ENCODE measurements at regions not wholly inside any gene's neighbourhood (a gene's known extent, or its start where the extent isn't known, plus 50 kb on each side); places are given as distances from the start of the nearest gene placed in this dataset.
"Not testable (repeated sequence)": the region's sequence is repeated elsewhere in the genome, so short reads cannot be mapped to it uniquely, and the experiment has no call there.

DNA sequence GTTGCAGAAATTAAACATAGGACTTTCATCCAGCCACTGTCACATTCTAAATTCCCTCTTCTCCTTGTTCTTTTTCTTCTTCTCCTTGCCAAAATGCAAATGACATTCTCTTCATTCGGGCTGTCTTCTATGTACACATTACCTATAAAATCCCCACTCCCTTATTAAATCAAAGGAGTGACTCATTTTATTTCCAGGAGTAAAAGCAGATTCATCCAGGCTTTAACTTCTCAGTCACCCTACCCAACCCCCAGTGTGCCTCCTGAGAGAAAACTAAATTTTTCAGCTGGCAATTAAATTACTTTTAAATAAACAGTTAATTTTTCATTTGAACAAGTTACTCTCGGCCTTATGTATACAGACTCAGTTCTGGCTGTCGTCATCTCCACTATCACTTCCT is 223.9 kb upstream of the SHH start:
- no peak for DNase-seq (ENCODE audit: low read depth in 2 of 2)

DNA sequence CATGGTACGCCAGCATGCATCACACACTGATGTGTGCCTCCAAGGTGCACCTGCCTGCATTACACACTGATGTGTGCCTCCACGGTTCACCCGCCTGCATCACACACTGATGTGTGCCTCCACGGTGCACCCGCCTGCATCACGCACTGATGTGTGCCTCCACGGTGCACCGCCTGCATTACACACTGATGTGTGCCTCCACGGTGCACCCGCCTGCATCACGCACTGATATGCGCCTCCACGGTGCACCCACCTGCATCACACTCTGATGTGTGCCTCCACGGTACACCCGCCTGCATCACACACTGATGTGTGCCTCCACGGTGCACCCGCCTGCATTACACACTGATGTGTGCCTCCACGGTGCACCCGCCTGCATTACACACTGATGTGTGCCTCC is 223.1 kb upstream of the SHH start:
- DNase-seq (ENCODE audit: low read depth in 2 of 2): not testable (repeated sequence)

GRCh38 chr7:156034397-156034796 is 222.1 kb upstream of the SHH start:
- DNase-seq (ENCODE audit: low read depth in 2 of 2): no peak

GRCh38 chr7:156032973-156033372 is 220.7 kb upstream of the SHH start:
- DNase-seq (ENCODE audit: low read depth in 2 of 2): no peak

- DNase-seq (ENCODE audit: low read depth in 2 of 2): no peak
These were observed 219.6 kb upstream of the SHH start for GRCh38 chr7:156031679-156032478.

- no peak for DNase-seq (ENCODE audit: low read depth in 2 of 2)
These were observed 217.3 kb upstream of the SHH start for GRCh38 chr7:156029460-156030007.

- DNase-seq (ENCODE audit: low read depth in 2 of 2): no peak
These were observed 216.3 kb upstream of the SHH start for GRCh38 chr7:156028521-156028920.

DNA sequence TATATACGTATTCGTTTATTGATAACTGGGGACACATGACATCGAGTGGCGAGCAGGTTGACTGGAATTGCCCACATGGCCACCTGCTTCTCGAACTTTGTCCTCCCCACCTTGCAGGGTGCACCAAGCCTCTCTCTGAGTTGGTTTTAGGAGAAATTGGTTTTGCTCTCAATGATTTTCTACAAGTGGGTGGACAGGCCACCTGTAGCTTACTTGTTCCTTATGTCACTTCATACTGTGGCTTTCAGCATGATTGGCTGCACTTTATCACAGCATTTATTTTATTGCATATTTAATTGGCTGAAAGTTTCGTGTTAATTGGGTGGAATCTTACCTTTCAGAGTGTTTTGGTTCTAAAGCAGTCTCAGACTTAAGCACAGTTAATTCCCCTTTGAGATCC is 215.6 kb upstream of the SHH start:
- no peak for DNase-seq (ENCODE audit: low read depth in 2 of 2)

DNA sequence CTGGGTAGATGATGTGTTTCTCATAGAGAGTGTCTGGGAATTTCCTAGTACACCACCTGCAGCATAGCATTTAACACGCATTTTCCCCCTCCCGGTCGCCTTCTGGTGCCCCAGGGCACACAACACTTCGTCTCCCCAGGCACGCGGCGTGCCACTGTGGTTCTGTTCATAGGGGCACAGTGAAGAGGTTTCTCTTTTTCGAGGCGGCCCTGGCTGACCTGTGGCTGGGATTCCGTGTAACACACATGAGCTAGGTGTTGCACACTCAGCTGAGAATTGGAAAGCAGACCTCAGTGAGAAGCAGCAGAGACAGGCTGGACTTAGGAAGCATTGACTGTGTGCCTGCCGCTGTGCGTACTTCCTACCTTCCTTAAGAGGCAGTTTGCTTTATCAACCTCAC is 214.3 kb upstream of the SHH start:
- no peak for DNase-seq (ENCODE audit: low read depth in 2 of 2)

- DNase-seq (ENCODE audit: low read depth in 2 of 2): no peak
These were observed 213.9 kb upstream of the SHH start for GRCh38 chr7:156026076-156026600.

DNA sequence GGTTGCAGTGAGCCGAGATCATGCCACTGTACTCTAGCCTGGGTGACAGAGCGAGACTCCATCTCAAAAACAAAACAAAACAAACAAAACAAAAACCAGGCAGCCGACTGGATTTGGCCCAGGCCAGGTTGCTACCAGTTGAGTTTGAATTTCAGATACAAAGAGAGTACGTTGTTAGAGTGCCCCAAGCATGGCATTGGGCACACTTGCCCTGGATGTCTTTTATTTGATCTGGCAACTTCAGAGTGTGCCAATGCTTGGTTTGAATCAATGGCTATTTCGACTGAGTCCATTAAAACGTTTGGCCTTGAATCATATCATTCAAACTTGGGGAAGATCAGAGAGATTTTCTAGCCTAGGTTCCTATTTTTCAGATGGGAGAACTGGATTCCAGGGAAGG is 213.4 kb upstream of the SHH start:
- no peak for DNase-seq (ENCODE audit: low read depth in 2 of 2)

DNA sequence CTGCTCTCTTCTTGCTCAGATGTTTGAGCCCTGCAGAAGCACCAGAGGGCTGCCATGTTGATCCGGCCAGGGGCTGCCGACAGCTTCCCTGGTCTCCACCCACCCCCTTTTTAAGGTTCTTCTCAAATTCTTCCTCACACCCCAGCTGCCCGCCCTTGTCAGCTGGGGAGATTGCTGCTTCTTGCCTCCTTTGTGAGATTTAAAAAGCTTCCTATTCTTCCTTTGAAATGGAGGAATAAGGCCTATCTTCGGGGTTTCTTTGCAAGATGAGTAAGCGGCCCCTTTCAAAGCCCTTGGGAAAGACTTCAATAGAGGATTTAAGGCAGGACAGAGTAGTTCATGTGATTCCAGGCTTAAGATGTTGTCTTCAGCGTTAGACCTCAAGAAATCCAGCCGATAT is 211.9 kb upstream of the SHH start:
- DNase-seq (ENCODE audit: low read depth in 2 of 2): no peak

DNA sequence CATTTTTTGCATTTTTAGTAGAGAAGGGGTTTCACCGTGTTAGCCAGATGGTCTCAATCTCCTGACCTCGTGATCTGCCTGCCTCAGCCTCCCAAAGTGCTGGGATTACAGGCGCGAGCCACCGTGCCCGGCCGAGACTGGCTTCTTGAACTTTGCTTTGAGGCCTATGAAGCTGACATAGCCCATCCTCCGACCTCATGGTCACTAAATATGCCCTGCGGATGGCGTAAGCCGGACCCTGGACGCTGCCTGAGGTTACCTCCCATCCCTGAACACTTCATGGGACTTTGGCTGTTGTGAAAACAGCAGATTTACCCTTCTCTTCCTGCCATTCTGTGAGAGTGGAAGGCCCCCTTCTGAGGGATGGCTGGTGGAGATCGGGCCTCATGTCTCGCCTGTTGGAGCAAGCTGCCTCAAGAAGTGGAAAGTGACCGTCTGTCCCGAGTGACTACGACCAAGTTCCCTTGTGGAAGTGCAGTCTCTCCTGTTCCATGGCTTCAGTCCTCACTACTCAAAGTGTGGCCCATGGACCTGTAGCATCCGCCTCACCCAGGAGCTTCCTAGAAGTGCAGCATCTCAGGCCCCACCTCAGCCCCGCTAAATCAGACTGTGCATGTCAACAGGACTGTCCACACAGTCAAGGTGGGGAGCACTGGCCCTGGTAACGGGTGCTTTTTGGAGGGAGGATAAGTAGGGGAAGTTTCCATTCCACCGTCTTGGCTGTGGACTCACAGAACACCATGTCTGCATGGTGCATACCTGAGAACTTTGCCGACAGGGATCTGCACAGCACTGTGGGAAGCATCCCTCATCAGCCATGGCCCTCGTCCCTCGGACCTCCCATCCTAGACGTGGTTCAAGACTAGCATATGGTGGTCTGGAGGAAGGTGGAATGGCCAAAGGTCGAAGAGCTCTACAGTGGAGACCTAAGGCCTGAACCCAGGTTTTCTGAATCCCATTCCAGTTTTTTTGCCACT is 210.5 kb upstream of the SHH start:
- DNase-seq (ENCODE audit: low read depth in 2 of 2): no peak

GRCh38 chr7:156021471-156021870 is 209.2 kb upstream of the SHH start:
- no peak for DNase-seq (ENCODE audit: low read depth in 2 of 2)

DNA sequence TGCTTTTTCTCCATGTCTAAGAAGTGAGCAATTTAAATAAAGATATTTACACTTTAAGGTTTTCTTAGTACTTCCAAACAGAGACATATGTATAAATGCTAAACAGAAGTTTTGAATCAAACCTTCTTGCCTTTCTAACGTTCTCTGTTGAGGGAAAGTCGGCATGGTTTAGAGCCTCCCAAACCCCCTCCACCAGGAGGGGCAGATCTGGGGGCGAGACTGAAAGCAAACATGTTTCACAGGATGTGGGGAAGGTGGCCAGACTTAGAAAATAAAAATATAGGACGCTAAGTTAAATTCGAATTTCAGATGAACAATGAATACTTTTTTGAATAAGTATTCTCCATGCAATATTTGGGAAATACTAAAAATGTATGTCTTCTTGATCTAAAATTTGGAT is 208.3 kb upstream of the SHH start:
- DNase-seq (ENCODE audit: low read depth in 2 of 2): no peak

DNA sequence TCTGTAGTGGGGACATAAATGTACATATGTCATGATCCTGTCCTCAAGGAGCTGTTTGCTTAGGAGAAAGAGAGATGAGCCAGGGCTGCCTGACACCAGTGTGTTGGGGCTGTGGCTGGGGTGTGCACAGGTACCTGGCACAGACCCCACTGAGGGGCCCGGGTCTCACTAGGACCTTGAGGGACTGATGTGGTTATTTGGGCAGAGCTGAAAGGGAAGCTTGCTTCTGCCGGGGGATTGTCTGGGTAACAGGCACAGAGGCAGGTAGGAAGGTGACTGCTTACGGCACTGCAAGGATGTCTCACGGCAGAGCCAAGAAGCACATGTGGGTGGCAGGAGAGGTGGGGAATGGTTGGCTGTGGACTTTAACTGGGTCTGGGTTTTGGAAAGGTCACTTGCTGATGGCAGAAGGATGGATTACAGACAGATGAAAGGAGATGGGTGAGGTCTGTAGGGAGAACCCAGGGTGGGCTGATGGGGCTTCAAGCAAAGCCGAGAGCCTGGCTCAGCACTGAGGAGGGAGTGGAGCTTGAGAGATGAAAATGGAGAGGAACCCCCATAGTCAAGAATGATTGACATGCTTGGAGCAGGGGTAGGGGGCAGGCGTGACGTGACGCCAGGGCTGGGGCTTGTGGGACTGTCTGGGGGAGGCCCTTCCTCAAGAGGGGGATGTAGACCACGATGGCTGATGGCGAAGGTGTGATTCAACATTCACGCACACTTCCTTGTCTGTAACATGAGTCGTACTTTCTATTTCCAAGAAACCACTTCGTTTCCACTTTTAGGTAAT is 207.7 kb upstream of the SHH start:
- DNase-seq (ENCODE audit: low read depth in 2 of 2): no peak

DNA sequence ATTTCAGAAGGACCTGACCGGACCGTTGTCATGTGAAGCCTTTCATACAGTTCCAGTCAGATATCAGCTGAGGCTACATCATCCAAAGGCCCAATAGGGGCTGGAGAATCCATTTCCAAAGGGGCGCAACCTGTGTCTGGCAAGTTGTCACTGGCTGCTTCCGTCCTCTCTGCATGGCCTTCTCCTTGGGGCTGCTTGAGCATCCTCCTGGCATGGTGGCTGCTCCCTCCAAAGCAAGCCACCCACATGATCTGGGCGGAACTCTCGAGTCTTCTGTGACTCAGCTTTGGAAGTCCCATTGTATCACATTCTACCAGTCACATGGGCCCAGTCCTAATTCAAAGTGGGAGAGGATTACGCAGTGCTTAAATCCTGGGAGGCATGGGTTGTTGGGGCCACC is 207.0 kb upstream of the SHH start:
- no peak for DNase-seq (ENCODE audit: low read depth in 2 of 2)

DNA sequence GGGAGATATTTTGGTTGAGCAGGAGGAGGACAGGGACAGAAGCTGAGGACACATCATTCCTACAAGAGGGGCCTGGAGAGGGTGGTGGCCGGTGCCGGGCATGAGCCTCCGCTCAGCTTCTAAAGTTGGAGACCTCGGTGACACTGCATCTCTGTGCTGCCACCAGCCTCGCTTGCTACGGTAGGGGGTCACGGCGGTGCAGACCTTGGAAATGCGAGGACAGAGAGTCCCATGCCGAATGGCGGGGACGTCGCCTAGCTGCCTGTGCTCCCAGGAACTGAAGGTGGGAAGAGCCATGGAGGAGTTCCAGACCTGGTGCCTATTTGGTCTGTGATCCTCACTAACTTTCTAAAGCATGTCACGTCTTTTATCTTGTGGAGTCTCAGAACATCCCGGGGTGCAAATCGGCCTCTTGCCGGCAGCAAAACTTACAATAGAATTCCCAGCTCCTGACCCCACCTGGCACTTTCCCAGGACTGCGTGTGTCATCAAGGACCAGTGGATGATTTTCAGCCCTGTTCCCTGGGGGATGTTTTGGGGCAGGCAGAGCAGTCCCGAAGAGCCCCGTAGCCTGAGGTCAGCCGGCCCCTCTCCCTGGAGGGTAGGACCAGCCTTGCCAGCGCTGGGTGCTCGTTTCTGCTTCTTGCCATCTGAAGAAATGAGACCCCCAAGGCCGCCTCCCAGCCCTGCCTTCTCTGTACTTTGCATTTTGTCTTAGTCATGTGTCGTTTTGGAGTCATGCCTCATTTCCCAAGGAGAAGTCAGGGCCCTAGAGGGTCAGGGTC is 205.8 kb upstream of the SHH start:
- DNase-seq (ENCODE audit: low read depth in 2 of 2): no peak

- DNase-seq (ENCODE audit: low read depth in 2 of 2): no peak
These were observed 205.2 kb upstream of the SHH start for GRCh38 chr7:156017431-156017830.

DNA sequence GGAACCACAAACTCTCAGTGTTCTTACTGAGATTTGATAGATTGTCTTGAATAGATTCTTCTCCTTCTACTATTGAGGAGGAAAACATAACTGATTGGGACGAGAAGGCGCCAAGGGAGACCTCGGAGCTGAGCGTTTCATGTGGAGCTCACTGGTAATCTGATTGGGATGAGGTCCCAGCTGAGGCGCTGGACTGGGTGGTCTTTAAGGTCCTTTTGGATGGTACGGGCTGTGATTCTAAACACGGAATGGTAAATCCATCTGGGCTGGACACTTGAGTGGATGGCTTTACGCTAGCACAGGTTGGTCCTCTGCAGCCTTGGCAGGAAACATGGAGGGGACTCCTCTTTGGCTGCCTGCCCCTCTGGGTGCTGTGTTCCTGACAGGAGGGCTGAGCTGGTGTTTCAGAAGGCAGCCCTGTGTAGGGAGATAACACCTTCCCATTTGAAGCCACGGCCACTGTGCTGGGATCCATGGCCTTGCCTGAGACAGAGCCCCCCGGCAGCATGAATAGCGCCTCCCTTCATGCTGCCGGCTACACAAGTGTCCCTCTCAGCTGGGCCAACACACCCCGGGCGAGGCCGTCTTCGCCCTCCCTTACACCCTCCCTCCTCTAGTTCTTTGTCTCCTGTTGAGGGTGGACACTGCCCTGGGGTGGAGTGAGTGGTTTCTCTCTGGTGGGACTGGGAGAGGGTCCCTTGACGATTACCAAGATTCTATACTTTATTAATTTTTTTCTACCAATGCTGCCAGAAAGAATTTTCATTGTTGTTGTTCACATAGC is 203.2 kb upstream of the SHH start:
- DNase-seq (ENCODE audit: low read depth in 2 of 2): no peak

Data from fibroblast of skin of left quadriceps (primary cell).